Panc1 (cell line): ENCODE measurements at regions not wholly inside any gene's neighbourhood (a gene's known extent, or its start where the extent isn't known, plus 50 kb on each side); places are given as distances from the start of the nearest gene placed in this dataset.

Experiments used
- ATAC-seq: fragments of 200-7000 bp; cut with Tn5 transposase; 2 replicates; pipeline ENCODE4 v1.9.1; 2020; ENCODE audit warnings: mild to moderate bottlenecking, moderate library complexity
- BruUV-seq: library from RNA; stranded (reverse); fragments of 400-500 nt; replicated peaks from 2 replicates; lab custom pipeline; 2021; lab: Mats Ljungman, UMichigan
- CTCF ChIA-PET: fragments of 300-600 bp; sonication (Branson Sonifier 250); formaldehyde crosslinking; loops from one replicate; lab custom pipeline; 2022; ENCODE audit warnings: antibody characterized with exemption; lab: Charles Lee
- POLR2A ChIA-PET: fragments of 300-600 bp; sonication (Branson Sonifier 250); formaldehyde crosslinking; loops from one replicate; lab custom pipeline; 2022; ENCODE audit warnings: antibody characterized with exemption; lab: Charles Lee
- DNase-seq: peaks from one replicate; pipeline ENCODE4 v3.0.0-alpha.2; 2010; ENCODE audit warnings: low read depth, low spot score
- H3K27ac ChIP-seq: 2 replicates; pipeline ENCODE4 v1.5.1; 2011; ENCODE audit warnings: mild to moderate bottlenecking, low read length, inconsistent platforms
- H3K27me3 ChIP-seq: fragments of 200-500 bp; sonication (Bioruptor generic); 2 replicates; pipeline ENCODE4 v1.6.0; 2014; ENCODE audit warnings: low read length, inconsistent platforms; ENCODE audit not compliant: control insufficient read depth, insufficient read depth
- H3K36me3 ChIP-seq: fragments of 200-500 bp; sonication (Bioruptor generic); 2 replicates; pipeline ENCODE4 v1.5.1; 2014; ENCODE audit warnings: inconsistent platforms, mild to moderate bottlenecking, low read length, moderate library complexity; ENCODE audit not compliant: control insufficient read depth, insufficient read depth
- H3K4me1 ChIP-seq: 2 replicates; pipeline ENCODE4 v1.5.1; 2011; ENCODE audit warnings: inconsistent platforms, mild to moderate bottlenecking, low read length, moderate library complexity; ENCODE audit not compliant: control insufficient read depth, insufficient read depth
- H3K4me3 ChIP-seq, 2 experiments: 2 replicates each; pipeline ENCODE4 v1.5.1; 2011 to 2012; ENCODE audit warnings: low read depth in 2 of 2, low read length in 2 of 2, mild to moderate bottlenecking in 2 of 2, inconsistent platforms in 1 of 2, moderate library complexity in 1 of 2
- H3K9me3 ChIP-seq: fragments of 200-500 bp; sonication (Bioruptor generic); 2 replicates; pipeline ENCODE4 v1.5.1; 2014; ENCODE audit warnings: low read depth, mild to moderate bottlenecking, inconsistent platforms, low read length, moderate library complexity; ENCODE audit not compliant: control insufficient read depth, insufficient read depth
- CTCF ChIP-seq: fragments of 450-650 bp; IDR thresholded peaks from 2 replicates; pipeline ENCODE4 v1.5.1; 2017; ENCODE audit warnings: mild to moderate bottlenecking
- POLR2AphosphoS5 ChIP-seq: IDR thresholded peaks from 2 replicates; pipeline ENCODE4 v1.6.1; 2012; ENCODE audit warnings: mild to moderate bottlenecking, low read depth, low read length, moderate library complexity
- REST ChIP-seq, 2 experiments: IDR thresholded peaks; 2 replicates each; pipeline ENCODE4 v1.6.1; 2011 to 2012; ENCODE audit warnings: low read depth in 2 of 2, control low read depth in 1 of 2, low read length in 1 of 2, mild to moderate bottlenecking in 1 of 2, moderate library complexity in 1 of 2; ENCODE audit not compliant: insufficient read depth in 1 of 2
- SIN3A ChIP-seq: IDR thresholded peaks from 2 replicates; pipeline ENCODE4 v1.6.1; 2012; ENCODE audit warnings: low read depth, mild to moderate bottlenecking, low read length, moderate library complexity, borderline replicate concordance; ENCODE audit not compliant: insufficient read depth
- TCF7L2 ChIP-seq: IDR thresholded peaks from 2 replicates; pipeline ENCODE4 v1.6.1; 2011; ENCODE audit warnings: mild to moderate bottlenecking, low read depth, low read length, inconsistent platforms
- in situ Hi-C: cut with HindIII; loops from 2 replicates; pipeline ENCODE4 v1.10.0; 2016; ENCODE audit warnings: low sequenced_read_pairs, low pct_unique_long_range_greater_than_20kb
- intact Hi-C: fragments of 100-400 bp; cut with micrococcal nuclease; formaldehyde crosslinking; loops from one replicate; pipeline ENCODE4 v1.10.0; 2022; ENCODE audit not compliant: unreplicated experiment

- CTCF ChIA-PET = no interaction called here
- TF ChIP-seq POLR2AphosphoS5 (no peak), SIN3A (no peak), TCF7L2 (no peak), CTCF (no peak), REST (IDR thresholded peaks at IDR 0.05; ENCODE audit: insufficient read depth in 1 of 2, low read depth in 2 of 2, low read length in 1 of 2) (no peak)
- H3K9me3 ChIP-seq = no peaks in the 10 kb centered on the region
- intact Hi-C loops = no loop called here
- no peaks in the 10 kb centered on the region for H3K36me3 ChIP-seq
- no peak for ATAC-seq
- H3K4me3 ChIP-seq = no peak overlapping the region
- H3K4me1 ChIP-seq = no peaks in the 10 kb centered on the region
- H3K27ac ChIP-seq = no peak overlapping the region
- in situ Hi-C loops = no loop called here
- H3K27me3 ChIP-seq = no peaks in the 10 kb centered on the region
- no peak for DNase-seq
- BruUV-seq = no TSS peak
- POLR2A ChIA-PET = no interaction called here
Measured at GRCh38 chr2:52959801-52960200, 807.8 kb upstream of the CHAC2 start.

GRCh38 chr2:52956766-52957165, 810.8 kb upstream of the CHAC2 start:
- Histone ChIP-seq H3K9me3 (0 out of 2 replicates have a peak, but pooled peaks cover 3% of the 10 kb centered on the region), H3K4me3 (no peak overlapping the region), H3K27ac (no peak overlapping the region), H3K27me3 (no peaks in the 10 kb centered on the region), H3K36me3 (no peaks in the 10 kb centered on the region), H3K4me1 (no peaks in the 10 kb centered on the region)
- DNase-seq (no peak), ATAC-seq (no peak)
- no peak for TF ChIP-seq TCF7L2
- no peak for TF ChIP-seq CTCF
- TF ChIP-seq REST (IDR thresholded peaks at IDR 0.05; ENCODE audit: insufficient read depth in 1 of 2, low read depth in 2 of 2, low read length in 1 of 2) = no peak
- TF ChIP-seq SIN3A = no peak
- no peak for TF ChIP-seq POLR2AphosphoS5
- in situ Hi-C loops (no loop called here), intact Hi-C loops (no loop called here)
- no TSS peak for BruUV-seq
- ChIA-PET POLR2A (no interaction called here), CTCF (no interaction called here)
